WTC11 (cell line): ENCODE measurements at regions not wholly inside any gene's neighbourhood (a gene's known extent, or its start where the extent isn't known, plus 50 kb on each side); places are given as distances from the start of the nearest gene placed in this dataset.

Source experiments
- ATAC-seq: fragments of 200-7000 bp; cut with Tn5 transposase; 2 replicates; pipeline ENCODE4 v1.10.0; 2021; ENCODE audit warnings: mild to moderate bottlenecking, moderate library complexity
- CTCF ChIA-PET: fragments of 300-600 bp; sonication (Branson Sonifier 250); formaldehyde crosslinking; loops from one replicate; lab custom pipeline; 2021; ENCODE audit warnings: antibody characterized with exemption; lab: Charles Lee
- POLR2A ChIA-PET: fragments of 350-600 bp; sonication (Branson Sonifier 250); formaldehyde crosslinking; loops from one replicate; lab custom pipeline; 2021; ENCODE audit warnings: antibody characterized with exemption; lab: Charles Lee
- DNase-seq: peaks from one replicate; pipeline ENCODE4 v3.0.0; 2021; ENCODE audit warnings: low spot score
- H3K27ac Mint-ChIP-seq: 2 replicates; pipeline ENCODE4 v1.8.0; 2021; ENCODE audit warnings: mixed read lengths
- H3K27me3 Mint-ChIP-seq: 2 replicates; pipeline ENCODE4 v1.8.0; 2021; ENCODE audit warnings: low read depth, mild to moderate bottlenecking, moderate library complexity, mixed read lengths
- H3K36me3 Mint-ChIP-seq: 2 replicates; pipeline ENCODE4 v1.8.0; 2021; ENCODE audit warnings: mixed read lengths
- H3K4me1 Mint-ChIP-seq: 2 replicates; pipeline ENCODE4 v1.8.0; 2022; ENCODE audit warnings: mixed read lengths
- H3K4me3 Mint-ChIP-seq: 2 replicates; pipeline ENCODE4 v1.8.0; 2021; ENCODE audit warnings: mild to moderate bottlenecking, moderate library complexity, mixed read lengths
- H3K9me3 Mint-ChIP-seq: 2 replicates; pipeline ENCODE4 v1.8.0; 2021; ENCODE audit warnings: mixed read lengths
- CBFB ChIP-seq: sonication (generic); formaldehyde crosslinking; IDR thresholded peaks from 2 replicates; pipeline ENCODE4 v1.8.1; 2022; ENCODE audit warnings: mild to moderate bottlenecking, low read depth, missing genetic modification reagents
- EMX1 ChIP-seq: fragments of 250-450 bp; sonication (Bioruptor Pico); IDR thresholded peaks from 2 replicates; pipeline ENCODE4 v1.8.0; 2021; ENCODE audit warnings: mild to moderate bottlenecking
- FOXJ3 ChIP-seq: sonication (generic); formaldehyde crosslinking; IDR thresholded peaks from 2 replicates; pipeline ENCODE4 v1.9.0; 2021; ENCODE audit warnings: missing genetic modification reagents, mild to moderate bottlenecking, borderline replicate concordance
- FOXP1 ChIP-seq: sonication (generic); formaldehyde crosslinking; IDR thresholded peaks from 2 replicates; pipeline ENCODE4 v1.8.0; 2022; ENCODE audit warnings: missing genetic modification reagents, mild to moderate bottlenecking, moderate library complexity, borderline replicate concordance
- HMGXB4 ChIP-seq: sonication (generic); formaldehyde crosslinking; IDR thresholded peaks from 2 replicates; pipeline ENCODE4 v1.8.1; 2023; ENCODE audit warnings: mild to moderate bottlenecking, moderate library complexity, missing genetic modification reagents
- NFYB ChIP-seq: sonication (generic); formaldehyde crosslinking; conservative IDR thresholded peaks from 2 replicates; pipeline ENCODE4 v1.8.0; 2022; ENCODE audit warnings: low read depth, missing genetic modification reagents
- NR3C1 ChIP-seq: sonication (generic); formaldehyde crosslinking; conservative IDR thresholded peaks from 2 replicates; pipeline ENCODE4 v1.8.1; 2023; ENCODE audit warnings: low read depth, mild to moderate bottlenecking, missing genetic modification reagents
- SOX15 ChIP-seq: fragments of 250-450 bp; sonication (Bioruptor Pico); IDR thresholded peaks from 2 replicates; pipeline ENCODE4 v1.9.0; 2021; ENCODE audit warnings: mild to moderate bottlenecking
- ZMAT4 ChIP-seq: fragments of 250-450 bp; sonication (Bioruptor Pico); IDR thresholded peaks from 2 replicates; pipeline ENCODE4 v1.9.0; 2021; ENCODE audit warnings: mild to moderate bottlenecking
- ZNF263 ChIP-seq: sonication (generic); formaldehyde crosslinking; IDR thresholded peaks from 2 replicates; pipeline ENCODE4 v1.8.1; 2022; ENCODE audit warnings: low read depth, mild to moderate bottlenecking, moderate library complexity, missing genetic modification reagents
- ZNF317 ChIP-seq: sonication (generic); formaldehyde crosslinking; IDR thresholded peaks from 2 replicates; pipeline ENCODE4 v1.8.1; 2023; ENCODE audit warnings: low read depth, mild to moderate bottlenecking, moderate library complexity, missing genetic modification reagents, borderline replicate concordance
- ZNF532 ChIP-seq: fragments of 250-450 bp; sonication (Bioruptor Pico); IDR thresholded peaks from 2 replicates; pipeline ENCODE4 v1.9.0; 2021; ENCODE audit warnings: mild to moderate bottlenecking, borderline replicate concordance
- ZSCAN18 ChIP-seq: fragments of 250-450 bp; sonication (Bioruptor Pico); IDR thresholded peaks from 2 replicates; pipeline ENCODE4 v2.1.2; 2022; ENCODE audit warnings: mild to moderate bottlenecking, moderate library complexity
- TF ChIP-seq, protein P1 (sequence below): sonication (generic); formaldehyde crosslinking; IDR thresholded peaks from 2 replicates; pipeline ENCODE4 v1.8.0; 2023; ENCODE audit warnings: mild to moderate bottlenecking, missing genetic modification reagents
- TF ChIP-seq, protein P2 (sequence below): fragments of 250-450 bp; sonication (Bioruptor Pico); IDR thresholded peaks from 2 replicates; pipeline ENCODE4 v1.9.0; 2021; ENCODE audit warnings: moderate library complexity, mild to moderate bottlenecking, inconsistent platforms, borderline replicate concordance

DNA sequence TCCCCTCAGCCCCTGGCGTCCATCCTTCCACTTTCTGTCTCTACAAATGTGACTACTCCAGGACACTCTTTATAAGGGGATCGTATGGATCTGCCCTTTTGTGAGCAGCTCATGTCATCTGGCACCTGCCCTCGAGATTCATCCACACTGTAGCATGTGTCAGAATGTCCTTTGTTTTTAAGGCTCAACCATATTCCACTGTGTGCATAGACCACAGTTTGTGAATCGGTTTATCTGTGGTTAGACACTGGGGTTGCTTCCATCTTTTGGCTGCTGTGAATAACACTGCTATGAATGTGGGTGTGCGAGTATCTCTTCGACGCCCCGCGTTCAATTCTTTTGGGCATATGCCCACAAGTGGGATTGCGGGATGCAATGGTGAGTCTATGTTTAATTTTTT lies 167.9 kb downstream of the NUP210 start (continued):
- TF ChIP-seq ZNF263 (no peak), FOXJ3 (CRISPR knock-in tag) (no peak)

- H3K27ac Mint-ChIP-seq: no peak overlapping the region
- no peak for TF ChIP-seq NFYB
- no peak for TF ChIP-seq FOXP1 (CRISPR knock-in tag)
- TF ChIP-seq EMX1 (CRISPR knock-in tag): no peak
- TF ChIP-seq, all 79 proteins: peak for 0
- no peak for DNase-seq
- ChIA-PET POLR2A (interaction anchor here (0.6 kb wide), 1 partner anchor 15 kb away, joined by 4 read pairs; no protein-coding TSS in a partner anchor), CTCF (interaction anchor here (0.6 to 1.9 kb wide), 3 partner anchors 9 to 25 kb away, joined by 3 to 4 read pairs (median 3); no protein-coding TSS in a partner anchor)
- no peak for ATAC-seq
- Mint-ChIP-seq H3K4me1 (peaks cover 4% of the 10 kb centered on the region; the same call in 1 of the 2 replicates), H3K9me3 (no peaks in the 10 kb centered on the region), H3K27me3 (no peaks in the 10 kb centered on the region), H3K4me3 (no peak overlapping the region), H3K36me3 (no peaks in the 10 kb centered on the region)
Observed at GRCh38 chr3:13251166-13251903, 168.8 kb downstream of the NUP210 start.

GRCh38 chr3:13249664-13250390 lies 170.3 kb downstream of the NUP210 start:
- no peaks in the 10 kb centered on the region for H3K36me3 Mint-ChIP-seq
- ChIA-PET POLR2A (interaction anchor here (0.7 kb wide), 1 partner anchor 283 kb away, joined by 6 read pairs; no protein-coding TSS in a partner anchor), CTCF (interaction anchor here (0.8 to 1.9 kb wide), 4 partner anchors 8 to 158 kb away, joined by 3 to 5 read pairs (median 4); no protein-coding TSS in a partner anchor)
- H3K9me3 Mint-ChIP-seq: no peaks in the 10 kb centered on the region
- H3K4me3 Mint-ChIP-seq: no peak overlapping the region
- no peak for DNase-seq
- no peaks in the 10 kb centered on the region for H3K27me3 Mint-ChIP-seq
- ATAC-seq: no peak
- no peak overlapping the region for H3K27ac Mint-ChIP-seq
- peaks cover 3% of the 10 kb centered on the region; the same call in 1 of the 2 replicates for H3K4me1 Mint-ChIP-seq
- TF ChIP-seq ZSCAN18 (CRISPR knock-in tag): no peak
- no peak for TF ChIP-seq ZNF317 (CRISPR knock-in tag)
- no peak for TF ChIP-seq HMGXB4 (CRISPR knock-in tag)
- TF ChIP-seq ZMAT4 (CRISPR knock-in tag): no peak
- TF ChIP-seq CBFB (CRISPR knock-in tag): no peak
- TF ChIP-seq, protein P1, sequence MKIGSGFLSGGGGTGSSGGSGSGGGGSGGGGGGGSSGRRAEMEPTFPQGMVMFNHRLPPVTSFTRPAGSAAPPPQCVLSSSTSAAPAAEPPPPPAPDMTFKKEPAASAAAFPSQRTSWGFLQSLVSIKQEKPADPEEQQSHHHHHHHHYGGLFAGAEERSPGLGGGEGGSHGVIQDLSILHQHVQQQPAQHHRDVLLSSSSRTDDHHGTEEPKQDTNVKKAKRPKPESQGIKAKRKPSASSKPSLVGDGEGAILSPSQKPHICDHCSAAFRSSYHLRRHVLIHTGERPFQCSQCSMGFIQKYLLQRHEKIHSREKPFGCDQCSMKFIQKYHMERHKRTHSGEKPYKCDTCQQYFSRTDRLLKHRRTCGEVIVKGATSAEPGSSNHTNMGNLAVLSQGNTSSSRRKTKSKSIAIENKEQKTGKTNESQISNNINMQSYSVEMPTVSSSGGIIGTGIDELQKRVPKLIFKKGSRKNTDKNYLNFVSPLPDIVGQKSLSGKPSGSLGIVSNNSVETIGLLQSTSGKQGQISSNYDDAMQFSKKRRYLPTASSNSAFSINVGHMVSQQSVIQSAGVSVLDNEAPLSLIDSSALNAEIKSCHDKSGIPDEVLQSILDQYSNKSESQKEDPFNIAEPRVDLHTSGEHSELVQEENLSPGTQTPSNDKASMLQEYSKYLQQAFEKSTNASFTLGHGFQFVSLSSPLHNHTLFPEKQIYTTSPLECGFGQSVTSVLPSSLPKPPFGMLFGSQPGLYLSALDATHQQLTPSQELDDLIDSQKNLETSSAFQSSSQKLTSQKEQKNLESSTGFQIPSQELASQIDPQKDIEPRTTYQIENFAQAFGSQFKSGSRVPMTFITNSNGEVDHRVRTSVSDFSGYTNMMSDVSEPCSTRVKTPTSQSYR (CRISPR knock-in tag): no peak
- TF ChIP-seq ZNF532: no peak
- TF ChIP-seq SOX15 (CRISPR knock-in tag): no peak
- TF ChIP-seq NR3C1 (CRISPR knock-in tag): no peak
- TF ChIP-seq, protein P2, sequence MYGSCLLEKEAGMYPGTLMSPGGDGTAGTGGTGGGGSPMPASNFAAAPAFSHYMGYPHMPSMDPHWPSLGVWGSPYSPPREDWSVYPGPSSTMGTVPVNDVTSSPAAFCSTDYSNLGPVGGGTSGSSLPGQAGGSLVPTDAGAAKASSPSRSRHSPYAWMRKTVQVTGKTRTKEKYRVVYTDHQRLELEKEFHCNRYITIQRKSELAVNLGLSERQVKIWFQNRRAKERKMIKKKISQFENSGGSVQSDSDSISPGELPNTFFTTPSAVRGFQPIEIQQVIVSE: no peak
